ENCODE measurements at regions not wholly inside any gene's neighbourhood (a gene's known extent, or its start where the extent isn't known, plus 50 kb on each side); places are given as distances from the start of the nearest gene placed in this dataset.
"Not testable (repeated sequence)": the region's sequence is repeated elsewhere in the genome, so short reads cannot be mapped to it uniquely, and the experiment has no call there.

- H3K27me3 Mint-ChIP-seq: no peaks in the 10 kb centered on the region
- no peak for ATAC-seq
- DNase-seq: no peak
- H3K9me3 ChIP-seq (ENCODE audit: control insufficient read depth, low read length, poor library complexity, severe bottlenecking): no peaks in the 10 kb centered on the region
- H3K27ac Mint-ChIP-seq: no peak overlapping the region
- no peaks in the 10 kb centered on the region for H3K4me1 Mint-ChIP-seq
- H3K4me3 Mint-ChIP-seq: no peak overlapping the region
- no peaks in the 10 kb centered on the region for H3K36me3 Mint-ChIP-seq (ENCODE audit: low read depth)
Observed at GRCh38 chr3:176041812-176042211, 1155.5 kb downstream of the TBL1XR1 start.

GRCh38 chr3:176041185-176041584 lies 1156.1 kb downstream of the TBL1XR1 start:
- no peaks in the 10 kb centered on the region for H3K36me3 Mint-ChIP-seq (ENCODE audit: low read depth)
- no peaks in the 10 kb centered on the region for H3K9me3 ChIP-seq (ENCODE audit: control insufficient read depth, low read length, poor library complexity, severe bottlenecking)
- H3K27ac Mint-ChIP-seq: no peak overlapping the region
- H3K27me3 Mint-ChIP-seq: no peaks in the 10 kb centered on the region
- no peaks in the 10 kb centered on the region for H3K4me1 Mint-ChIP-seq
- no peak overlapping the region for H3K4me3 Mint-ChIP-seq
- ATAC-seq (no peak), DNase-seq (no peak)

- no peak overlapping the region for H3K4me3 Mint-ChIP-seq
- H3K27ac Mint-ChIP-seq: no peak overlapping the region
- H3K36me3 Mint-ChIP-seq (ENCODE audit: low read depth): no peaks in the 10 kb centered on the region
- no peaks in the 10 kb centered on the region for H3K27me3 Mint-ChIP-seq
- no peak for DNase-seq
- no peaks in the 10 kb centered on the region for H3K4me1 Mint-ChIP-seq
- ATAC-seq: no peak
- H3K9me3 ChIP-seq (ENCODE audit: control insufficient read depth, low read length, poor library complexity, severe bottlenecking): no peaks in the 10 kb centered on the region
Observed at GRCh38 chr3:176037636-176038035, 1159.6 kb downstream of the TBL1XR1 start.

- Mint-ChIP-seq H3K27me3 (no peaks in the 10 kb centered on the region), H3K36me3 (ENCODE audit: low read depth) (no peaks in the 10 kb centered on the region), H3K4me1 (no peaks in the 10 kb centered on the region), H3K4me3 (no peak overlapping the region), H3K27ac (no peak overlapping the region)
- ATAC-seq (no peak), DNase-seq (no peak)
- no peaks in the 10 kb centered on the region for H3K9me3 ChIP-seq (ENCODE audit: control insufficient read depth, low read length, poor library complexity, severe bottlenecking)
Observed at GRCh38 chr3:176032043-176032442, 1165.2 kb downstream of the TBL1XR1 start.

GRCh38 chr3:176016203-176016602 lies 1157.1 kb downstream of the NAALADL2 start:
- not testable (repeated sequence) for ATAC-seq; H3K27ac Mint-ChIP-seq; H3K4me1 Mint-ChIP-seq; H3K4me3 Mint-ChIP-seq; H3K27me3 Mint-ChIP-seq; H3K36me3 Mint-ChIP-seq (ENCODE audit: low read depth); H3K9me3 ChIP-seq (ENCODE audit: control insufficient read depth, low read length, poor library complexity, severe bottlenecking); DNase-seq

GRCh38 chr3:176015228-176015627 lies 1156.1 kb downstream of the NAALADL2 start:
- ATAC-seq; H3K9me3 ChIP-seq (ENCODE audit: control insufficient read depth, low read length, poor library complexity, severe bottlenecking); H3K4me1 Mint-ChIP-seq; H3K27me3 Mint-ChIP-seq; DNase-seq; H3K36me3 Mint-ChIP-seq (ENCODE audit: low read depth); H3K27ac Mint-ChIP-seq; H3K4me3 Mint-ChIP-seq: not testable (repeated sequence)

GRCh38 chr3:176009256-176009655 lies 1150.1 kb downstream of the NAALADL2 start:
- no peak for DNase-seq
- H3K36me3 Mint-ChIP-seq (ENCODE audit: low read depth): no peaks in the 10 kb centered on the region
- H3K4me3 Mint-ChIP-seq: no peak overlapping the region
- H3K27me3 Mint-ChIP-seq: no peaks in the 10 kb centered on the region
- H3K9me3 ChIP-seq (ENCODE audit: control insufficient read depth, low read length, poor library complexity, severe bottlenecking): no peaks in the 10 kb centered on the region
- H3K4me1 Mint-ChIP-seq: no peaks in the 10 kb centered on the region
- no peak overlapping the region for H3K27ac Mint-ChIP-seq
- no peak for ATAC-seq

- no peak overlapping the region for H3K27ac Mint-ChIP-seq
Observed at GRCh38 chr3:176005564-176005963, 1146.4 kb downstream of the NAALADL2 start.

GRCh38 chr3:175989161-175989560 lies 1130.0 kb downstream of the NAALADL2 start:
- no peak for ATAC-seq
- H3K4me3 Mint-ChIP-seq: no peak overlapping the region
- H3K27me3 Mint-ChIP-seq: no peaks in the 10 kb centered on the region
- H3K36me3 Mint-ChIP-seq (ENCODE audit: low read depth): no peaks in the 10 kb centered on the region
- H3K4me1 Mint-ChIP-seq: no peaks in the 10 kb centered on the region
- no peak overlapping the region for H3K27ac Mint-ChIP-seq
- DNase-seq: no peak
- H3K9me3 ChIP-seq (ENCODE audit: control insufficient read depth, low read length, poor library complexity, severe bottlenecking): no peaks in the 10 kb centered on the region

More at GRCh38 chr3:176005564-176005963, 1146.4 kb downstream of the NAALADL2 start:
- no peaks in the 10 kb centered on the region for H3K9me3 ChIP-seq (ENCODE audit: control insufficient read depth, low read length, poor library complexity, severe bottlenecking)
- DNase-seq (no peak), ATAC-seq (no peak)
- no peaks in the 10 kb centered on the region for H3K4me1 Mint-ChIP-seq
- no peak overlapping the region for H3K4me3 Mint-ChIP-seq
- no peaks in the 10 kb centered on the region for H3K27me3 Mint-ChIP-seq
- H3K36me3 Mint-ChIP-seq (ENCODE audit: low read depth): no peaks in the 10 kb centered on the region

- H3K4me3 Mint-ChIP-seq: no peak overlapping the region
- no peak overlapping the region for H3K27ac Mint-ChIP-seq
- no peak for DNase-seq
- H3K36me3 Mint-ChIP-seq (ENCODE audit: low read depth): no peaks in the 10 kb centered on the region
- H3K27me3 Mint-ChIP-seq: no peaks in the 10 kb centered on the region
- no peaks in the 10 kb centered on the region for H3K9me3 ChIP-seq (ENCODE audit: control insufficient read depth, low read length, poor library complexity, severe bottlenecking)
- H3K4me1 Mint-ChIP-seq: no peaks in the 10 kb centered on the region
- ATAC-seq: no peak
Observed at GRCh38 chr3:175988401-175988800, 1129.3 kb downstream of the NAALADL2 start.

- Mint-ChIP-seq H3K27me3 (no peaks in the 10 kb centered on the region), H3K36me3 (ENCODE audit: low read depth) (no peaks in the 10 kb centered on the region), H3K4me3 (no peak overlapping the region), H3K27ac (no peak overlapping the region), H3K4me1 (no peaks in the 10 kb centered on the region)
- ATAC-seq (no peak), DNase-seq (no peak)
- no peaks in the 10 kb centered on the region for H3K9me3 ChIP-seq (ENCODE audit: control insufficient read depth, low read length, poor library complexity, severe bottlenecking)
Observed at GRCh38 chr3:175985781-175986180, 1126.6 kb downstream of the NAALADL2 start.

GRCh38 chr3:175983379-175983778 lies 1124.2 kb downstream of the NAALADL2 start:
- Mint-ChIP-seq H3K4me1 (no peaks in the 10 kb centered on the region), H3K27me3 (no peaks in the 10 kb centered on the region), H3K27ac (no peak overlapping the region), H3K36me3 (ENCODE audit: low read depth) (no peaks in the 10 kb centered on the region), H3K4me3 (no peak overlapping the region)
- H3K9me3 ChIP-seq (ENCODE audit: control insufficient read depth, low read length, poor library complexity, severe bottlenecking): no peaks in the 10 kb centered on the region
- DNase-seq (no peak), ATAC-seq (no peak)

- H3K4me3 Mint-ChIP-seq: no peak overlapping the region
- H3K9me3 ChIP-seq (ENCODE audit: control insufficient read depth, low read length, poor library complexity, severe bottlenecking): no peaks in the 10 kb centered on the region
- no peaks in the 10 kb centered on the region for H3K4me1 Mint-ChIP-seq
- DNase-seq (no peak), ATAC-seq (no peak)
- no peaks in the 10 kb centered on the region for H3K36me3 Mint-ChIP-seq (ENCODE audit: low read depth)
- no peak overlapping the region for H3K27ac Mint-ChIP-seq
- no peaks in the 10 kb centered on the region for H3K27me3 Mint-ChIP-seq
Observed at GRCh38 chr3:175980486-175981090, 1121.5 kb downstream of the NAALADL2 start.

- no peak for ATAC-seq
Observed at GRCh38 chr3:175977968-175978752, 1119.0 kb downstream of the NAALADL2 start.

More at GRCh38 chr3:175977968-175978752, 1119.0 kb downstream of the NAALADL2 start:
- Mint-ChIP-seq H3K4me3 (no peak overlapping the region), H3K4me1 (no peaks in the 10 kb centered on the region), H3K36me3 (ENCODE audit: low read depth) (no peaks in the 10 kb centered on the region), H3K27ac (no peak overlapping the region), H3K27me3 (no peaks in the 10 kb centered on the region)
- no peak for DNase-seq
- H3K9me3 ChIP-seq (ENCODE audit: control insufficient read depth, low read length, poor library complexity, severe bottlenecking): no peaks in the 10 kb centered on the region

Data from T-helper 17 cell (primary cell).